ENCODE measurements at regions not wholly inside any gene's neighbourhood (a gene's known extent, or its start where the extent isn't known, plus 50 kb on each side); places are given as distances from the start of the nearest gene placed in this dataset.
"Not testable (repeated sequence)": the region's sequence is repeated elsewhere in the genome, so short reads cannot be mapped to it uniquely, and the experiment has no call there.

DNA sequence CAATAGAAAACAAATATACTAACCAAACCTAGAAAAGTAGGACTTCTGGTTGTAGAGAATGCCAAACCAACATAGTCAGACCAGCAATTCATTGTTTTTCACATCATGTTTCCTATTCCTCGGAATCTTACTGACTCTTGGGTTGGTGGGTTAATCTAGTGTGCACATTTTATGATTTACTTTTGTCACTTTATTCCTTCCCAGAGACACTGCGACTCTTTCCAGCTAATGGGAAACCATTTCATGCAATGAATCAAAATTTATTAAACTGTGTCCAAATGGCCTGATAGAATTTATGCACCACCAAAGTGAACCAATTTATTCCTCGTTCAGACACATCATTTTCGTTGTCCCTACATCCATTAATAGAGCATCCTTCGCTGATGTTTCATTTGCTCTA lies 464.9 kb downstream of the RPS29 start:
- DNase-seq (ENCODE audit: low read depth in 2 of 2) = no peak

DNA sequence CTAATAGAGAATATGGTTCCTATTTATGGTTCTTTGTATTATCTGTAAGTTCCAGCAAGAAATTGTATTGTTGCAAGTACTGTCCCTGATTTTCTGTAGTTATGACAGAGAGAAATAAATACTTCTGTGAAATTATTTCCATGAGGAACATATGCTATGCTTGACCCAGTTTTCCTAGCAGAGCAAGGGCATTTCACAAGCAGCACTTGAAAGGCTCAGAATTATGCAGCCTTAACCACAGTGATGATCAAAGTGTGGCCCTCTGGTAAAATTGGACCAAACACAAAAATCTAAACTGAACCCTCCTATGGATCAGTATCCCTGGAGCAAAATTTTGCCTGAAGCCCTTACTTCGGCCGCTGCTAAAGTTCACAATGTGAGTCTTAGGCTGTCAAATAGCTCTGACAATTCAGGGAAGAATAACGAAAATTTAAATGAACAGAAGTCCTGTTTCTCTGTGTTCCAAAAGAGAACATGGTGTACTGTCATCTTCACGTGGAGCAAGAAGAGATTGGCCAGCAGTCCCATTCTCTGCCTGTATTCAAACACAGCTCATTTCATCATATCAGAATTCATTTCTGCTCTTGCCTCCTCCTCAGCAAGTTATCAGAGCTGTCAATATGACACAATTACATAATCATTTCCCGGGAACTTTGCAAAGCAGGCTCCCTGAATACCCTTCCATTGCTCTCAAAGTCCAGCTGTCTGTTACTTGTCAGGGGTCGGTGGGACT lies 471.9 kb downstream of the RPS29 start:
- DNase-seq (ENCODE audit: low read depth in 2 of 2) = no peak

DNA sequence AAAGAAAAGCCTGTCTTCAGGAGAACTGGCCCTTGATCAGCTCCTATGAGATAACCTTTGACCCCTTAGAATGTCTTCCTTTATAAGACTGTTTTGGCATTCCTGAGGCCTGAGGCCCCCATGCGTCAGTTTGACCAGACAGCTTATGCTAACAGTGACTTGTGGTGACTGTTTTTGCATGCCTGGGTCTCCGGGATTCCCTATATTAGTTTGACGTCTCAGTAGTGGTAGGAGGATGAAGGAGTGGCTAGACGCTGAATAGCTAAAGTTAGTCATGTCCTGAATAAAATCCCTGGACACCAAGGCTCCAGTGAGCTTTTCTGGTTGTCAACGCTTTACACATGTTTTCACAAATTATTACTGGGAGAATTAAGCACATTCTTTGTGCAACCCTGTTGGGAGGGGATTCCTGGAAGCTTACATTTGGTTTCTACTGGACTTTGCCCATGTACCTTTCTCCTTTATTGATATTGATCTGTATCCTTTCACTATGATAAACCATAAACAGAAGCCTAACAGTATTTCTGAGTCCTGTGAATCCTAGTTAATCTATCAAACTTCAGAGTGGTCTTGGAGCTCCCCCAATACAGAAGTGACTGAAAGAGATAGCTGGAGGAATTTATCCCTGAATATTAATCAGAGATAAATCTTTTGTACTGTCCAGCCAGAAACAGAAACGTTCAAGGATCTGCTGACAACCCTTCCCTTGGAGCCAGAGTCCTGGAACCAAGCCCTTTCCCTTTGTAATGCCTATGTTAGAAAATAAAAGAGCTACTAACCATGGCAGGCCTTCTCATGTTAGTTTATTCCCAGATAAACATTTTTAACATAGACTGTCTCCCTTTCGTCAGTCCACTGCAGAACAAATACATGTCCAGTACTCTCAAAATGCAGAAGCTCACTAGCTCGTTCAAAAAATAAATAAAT lies 479.2 kb downstream of the RPS29 start:
- no peak for DNase-seq (ENCODE audit: low read depth in 2 of 2)

- no peak for DNase-seq (ENCODE audit: low read depth in 2 of 2)
Measured at GRCh38 chr14:49105956-49106355, 480.2 kb downstream of the RPS29 start.

GRCh38 chr14:49105512-49105911 lies 480.7 kb downstream of the RPS29 start:
- no peak for DNase-seq (ENCODE audit: low read depth in 2 of 2)

GRCh38 chr14:49092345-49092744 lies 493.8 kb downstream of the RPS29 start:
- no peak for DNase-seq (ENCODE audit: low read depth in 2 of 2)

GRCh38 chr14:49089107-49089506 lies 497.1 kb downstream of the RPS29 start:
- no peak for DNase-seq (ENCODE audit: low read depth in 2 of 2)

DNA sequence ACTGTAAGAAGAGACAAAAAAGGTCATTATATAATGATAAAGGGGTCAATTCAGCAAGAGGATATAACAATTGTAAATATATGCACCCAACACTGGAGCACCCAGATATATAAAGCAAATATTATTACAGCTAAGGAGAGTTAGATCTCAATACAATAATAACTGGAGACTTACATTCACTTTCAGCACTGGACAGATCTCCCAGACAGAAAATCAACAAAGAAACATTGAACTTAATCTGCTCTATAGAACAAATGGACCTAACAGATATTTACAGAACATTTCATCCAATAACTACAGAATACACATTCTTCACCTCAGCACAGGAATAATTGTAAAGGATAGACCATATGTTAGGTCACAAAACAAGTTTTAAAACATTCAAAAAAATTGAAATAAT lies 512.9 kb downstream of the RPS29 start:
- not testable (repeated sequence) for DNase-seq (ENCODE audit: low read depth in 2 of 2)

DNA sequence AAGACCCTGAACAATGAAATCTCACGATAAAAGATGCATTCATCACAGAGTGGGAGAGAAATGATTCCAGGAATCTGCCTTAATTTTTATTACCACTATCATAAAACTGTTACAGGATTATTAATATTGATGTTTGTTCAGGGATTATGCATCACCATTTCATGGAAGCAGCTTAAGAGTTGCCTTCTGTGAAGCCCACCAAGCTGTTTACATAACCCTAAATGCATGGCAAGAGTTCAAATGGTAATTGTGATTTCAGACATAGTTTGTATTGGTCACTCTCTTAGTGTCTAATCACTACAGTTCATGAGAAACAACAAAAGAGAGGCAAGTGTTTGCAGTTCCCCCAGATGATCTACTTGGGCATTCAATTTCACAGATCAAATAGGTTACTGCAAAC lies 527.7 kb downstream of the RPS29 start:
- DNase-seq (ENCODE audit: low read depth in 2 of 2) = no peak

DNA sequence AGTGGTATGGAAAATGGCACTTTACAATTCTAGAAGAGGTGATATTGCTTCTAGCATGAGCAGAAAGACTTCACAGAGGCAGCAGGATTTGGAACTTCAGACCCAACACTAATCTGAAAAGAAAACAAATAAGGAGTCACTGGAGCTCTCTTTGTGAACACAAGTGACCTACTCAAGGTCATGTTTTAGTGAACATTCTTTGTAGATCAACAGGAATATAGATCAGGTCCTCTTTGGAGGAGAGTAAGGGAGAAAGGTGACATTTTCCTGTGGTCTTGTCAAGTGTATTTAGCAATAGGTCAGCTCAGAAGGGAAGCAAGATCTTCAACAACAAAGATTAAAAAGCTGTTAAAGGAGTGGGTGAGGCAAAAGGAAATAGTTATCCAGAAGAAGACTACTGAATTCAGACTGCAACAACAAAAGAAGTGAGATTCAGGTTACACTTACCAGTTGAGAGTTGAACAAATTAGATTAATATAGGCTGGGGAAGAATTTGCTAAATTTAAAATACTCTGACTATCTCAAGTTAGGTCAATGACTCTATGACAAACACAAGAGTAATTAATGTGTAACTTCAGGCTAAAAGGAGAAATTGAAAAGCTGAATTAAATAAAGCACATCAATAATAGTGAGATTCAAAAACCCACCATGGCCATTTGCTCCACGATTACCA lies 528.2 kb downstream of the RPS29 start:
- DNase-seq (ENCODE audit: low read depth in 2 of 2) = no peak

DNA sequence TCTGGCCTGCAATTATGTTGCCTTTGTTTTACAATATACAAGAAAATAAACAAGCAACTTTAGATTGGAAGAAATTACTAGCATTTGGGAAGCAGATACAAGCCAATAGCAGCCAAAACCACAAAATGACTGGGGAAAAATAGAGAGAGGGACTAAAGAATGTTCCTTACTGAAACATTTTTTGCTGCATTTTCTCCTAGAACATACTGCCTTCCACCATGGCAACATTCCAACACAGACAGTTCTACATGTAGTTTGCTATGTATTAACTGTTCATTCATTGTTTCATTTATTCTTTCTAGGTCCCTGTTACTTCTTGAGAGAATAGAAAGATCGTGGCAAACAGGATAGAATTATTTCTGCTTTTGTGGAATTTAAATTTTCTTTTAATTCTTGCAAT lies 530.2 kb downstream of the RPS29 start:
- no peak for DNase-seq (ENCODE audit: low read depth in 2 of 2)

- DNase-seq (ENCODE audit: low read depth in 2 of 2) = no peak
Measured at GRCh38 chr14:49052521-49052920, 533.7 kb downstream of the RPS29 start.

GRCh38 chr14:49051328-49052060 lies 534.7 kb downstream of the RPS29 start:
- no peak for DNase-seq (ENCODE audit: low read depth in 2 of 2)

DNA sequence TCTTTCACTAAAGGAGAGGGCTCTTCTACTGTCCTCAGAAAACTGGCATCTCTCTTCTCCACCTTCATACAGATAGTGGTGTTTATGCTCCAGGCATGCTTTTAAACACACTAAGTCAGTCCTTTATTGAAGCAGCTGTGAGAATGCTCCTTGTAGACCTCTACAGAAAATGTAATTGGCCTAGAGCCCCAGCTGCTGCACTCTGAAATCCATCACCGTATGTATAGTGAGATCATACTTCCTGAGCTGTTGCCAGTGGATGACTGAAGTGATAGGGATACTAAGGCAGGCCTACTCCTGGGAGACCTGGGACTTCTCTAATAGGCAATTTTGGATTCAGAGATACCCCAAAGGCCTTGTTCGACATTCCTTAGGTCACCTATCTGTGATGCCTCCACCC lies 535.4 kb downstream of the RPS29 start:
- no peak for DNase-seq (ENCODE audit: low read depth in 2 of 2)

- DNase-seq (ENCODE audit: low read depth in 2 of 2) = no peak
Measured at GRCh38 chr14:49049711-49050110, 536.5 kb downstream of the RPS29 start.

DNA sequence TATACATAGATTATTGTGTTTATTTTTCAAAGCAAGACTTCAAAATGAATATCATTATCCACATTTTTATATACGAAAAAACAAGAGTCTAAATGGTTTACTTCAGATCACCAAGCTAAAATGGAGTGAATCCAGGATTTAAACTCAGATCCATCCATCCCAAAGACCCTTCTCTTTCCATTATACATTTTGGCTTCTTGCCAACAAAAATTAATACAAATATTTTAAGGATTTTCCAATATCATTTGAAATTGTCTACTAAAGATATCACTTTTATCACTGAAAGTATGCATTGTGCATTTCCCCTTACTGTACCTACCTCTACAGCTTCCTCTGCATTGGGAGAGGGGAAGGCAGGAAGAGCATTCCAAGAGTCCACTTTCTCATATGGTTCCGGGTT lies 541.2 kb downstream of the RPS29 start:
- no peak for DNase-seq (ENCODE audit: low read depth in 2 of 2)

DNA sequence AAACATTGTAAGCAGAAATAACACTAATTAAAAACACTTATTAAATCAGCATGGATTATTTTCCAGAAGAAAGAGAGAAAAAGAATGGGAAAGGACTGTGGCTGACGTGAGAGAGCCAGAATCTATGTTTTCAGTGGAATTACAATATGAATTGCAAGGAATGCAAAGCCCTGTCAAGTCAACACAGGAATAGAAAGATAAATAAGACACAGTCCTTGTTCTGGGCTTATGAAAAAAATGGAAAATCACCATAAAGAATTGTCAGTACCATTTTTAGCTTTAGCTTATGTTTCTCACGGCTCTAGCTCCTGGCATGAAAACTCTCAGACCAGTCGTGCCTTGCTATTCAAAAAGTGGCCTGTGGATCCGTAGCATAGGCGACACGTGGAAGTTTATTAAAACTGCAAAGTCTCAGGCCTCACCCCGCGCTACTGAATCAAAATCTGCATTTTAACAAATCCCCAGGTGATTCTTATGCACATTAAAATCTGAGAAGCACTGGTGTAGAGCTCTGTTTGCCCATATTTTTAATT lies 549.1 kb downstream of the RPS29 start:
- DNase-seq (ENCODE audit: low read depth in 2 of 2) = no peak

GRCh38 chr14:49036266-49036665 lies 549.9 kb downstream of the RPS29 start:
- no peak for DNase-seq (ENCODE audit: low read depth in 2 of 2)

DNA sequence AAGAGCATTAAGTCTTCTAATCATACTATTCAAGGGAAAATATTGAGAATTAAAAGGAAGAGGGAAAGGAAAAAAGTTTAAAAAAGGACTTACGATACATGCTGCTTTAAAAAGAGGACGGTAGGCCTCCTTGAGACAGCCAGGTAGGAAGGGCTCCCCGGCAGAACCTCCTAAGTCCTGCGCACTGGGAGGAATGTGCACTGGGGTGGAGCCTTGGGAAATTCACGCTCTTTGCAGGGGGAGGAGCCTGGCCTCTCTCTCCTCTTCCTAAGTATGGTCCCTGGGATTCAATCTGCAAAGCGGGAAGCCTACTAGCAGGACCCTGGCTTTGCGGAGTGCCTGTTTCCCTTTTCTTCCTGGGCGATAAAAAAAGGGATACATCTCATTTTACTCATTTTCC lies 553.0 kb downstream of the RPS29 start:
- no peak for DNase-seq (ENCODE audit: low read depth in 2 of 2)

DNA sequence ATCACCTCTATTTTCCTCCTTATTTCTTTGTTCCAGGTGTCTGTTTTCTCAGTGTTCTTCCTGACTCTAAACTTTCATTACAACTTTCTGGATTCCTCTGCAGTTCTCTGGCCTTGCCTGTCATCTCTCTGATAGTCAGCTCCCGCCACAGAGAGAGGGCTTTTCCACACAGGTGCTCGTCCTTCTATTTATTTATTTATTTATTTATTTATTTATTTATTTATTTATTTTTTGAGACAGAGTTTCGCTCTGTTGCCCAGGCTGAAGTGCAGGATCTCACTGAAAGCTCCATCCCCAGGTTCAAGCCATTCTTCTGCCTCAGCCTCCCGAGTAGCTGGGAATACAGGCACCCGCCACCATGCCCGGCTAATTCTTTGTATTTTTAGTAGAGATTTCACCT lies 554.5 kb downstream of the RPS29 start:
- not testable (repeated sequence) for DNase-seq (ENCODE audit: low read depth in 2 of 2)

DNA sequence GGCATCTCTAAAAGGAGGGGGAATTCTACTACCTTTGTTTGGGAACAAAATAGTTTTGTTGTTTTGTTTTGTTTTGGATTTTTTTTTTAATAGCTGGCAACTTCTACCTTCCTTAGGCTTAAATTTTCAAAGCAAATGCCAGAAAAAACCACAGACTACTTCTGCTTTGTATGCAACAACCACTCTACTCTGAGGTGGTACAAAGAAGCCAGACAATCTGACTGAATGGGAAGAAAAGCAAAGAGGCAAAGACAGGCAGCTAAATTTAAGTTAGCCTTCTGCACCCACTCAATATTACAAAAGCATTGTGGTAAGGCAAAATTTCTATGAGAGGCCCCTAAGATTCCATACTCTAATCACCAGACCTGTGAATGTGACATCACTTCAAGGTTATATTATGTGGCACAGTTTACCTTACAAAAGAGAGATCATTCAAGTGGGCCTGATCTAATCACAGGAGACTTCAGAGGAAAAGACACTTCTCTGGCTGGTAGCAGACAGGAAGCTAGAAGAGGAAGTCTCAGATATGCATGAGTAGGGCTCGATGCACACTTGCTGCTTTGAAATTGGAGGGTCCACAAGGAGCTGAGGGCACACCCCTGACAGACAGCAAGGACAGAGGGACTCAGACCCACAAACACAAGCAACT lies 566.6 kb downstream of the RPS29 start:
- DNase-seq (ENCODE audit: low read depth in 2 of 2) = no peak
